ENCODE measurements at regions not wholly inside any gene's neighbourhood (a gene's known extent, or its start where the extent isn't known, plus 50 kb on each side); places are given as distances from the start of the nearest gene placed in this dataset.

- no peak for DNase-seq (ENCODE audit: low spot score)
Observed at GRCh38 chr6:164453835-164454234, 855.6 kb downstream of the C6orf118 start.

- no peak for DNase-seq (ENCODE audit: low spot score)
Observed at GRCh38 chr6:164442572-164442971, 866.8 kb downstream of the C6orf118 start.

- DNase-seq (ENCODE audit: low spot score), result no peak
Observed at GRCh38 chr6:164439331-164439730, 870.1 kb downstream of the C6orf118 start.

GRCh38 chr6:164436976-164437375 lies 872.4 kb downstream of the C6orf118 start:
- DNase-seq (ENCODE audit: low spot score), result no peak

- no peak for DNase-seq (ENCODE audit: low spot score)
Observed at GRCh38 chr6:164427728-164428402, 881.5 kb downstream of the C6orf118 start.

- no peak for DNase-seq (ENCODE audit: low spot score)
Observed at GRCh38 chr6:164424489-164424888, 884.9 kb downstream of the C6orf118 start.

GRCh38 chr6:164419099-164419498 lies 890.3 kb downstream of the C6orf118 start:
- DNase-seq (ENCODE audit: low spot score), result no peak

- no peak for DNase-seq (ENCODE audit: low spot score)
Observed at GRCh38 chr6:164418262-164418588, 891.2 kb downstream of the C6orf118 start.

GRCh38 chr6:164417537-164418261 lies 891.7 kb downstream of the C6orf118 start:
- DNase-seq (ENCODE audit: low spot score), result no peak

GRCh38 chr6:164415832-164416563 lies 893.4 kb downstream of the C6orf118 start:
- DNase-seq (ENCODE audit: low spot score), result no peak

- DNase-seq (ENCODE audit: low spot score), result no peak
Observed at GRCh38 chr6:164414695-164415094, 894.7 kb downstream of the C6orf118 start.

- no peak for DNase-seq (ENCODE audit: low spot score)
Observed at GRCh38 chr6:164412566-164412965, 896.8 kb downstream of the C6orf118 start.

- no peak for DNase-seq (ENCODE audit: low spot score)
Observed at GRCh38 chr6:164410017-164410416, 899.4 kb downstream of the C6orf118 start.

- DNase-seq (ENCODE audit: low spot score), result no peak
Observed at GRCh38 chr6:164409309-164410009, 899.9 kb downstream of the C6orf118 start.

- no peak for DNase-seq (ENCODE audit: low spot score)
Observed at GRCh38 chr6:164408868-164409267, 900.5 kb downstream of the C6orf118 start.

GRCh38 chr6:164404812-164405488 lies 904.5 kb downstream of the C6orf118 start:
- no peak for DNase-seq (ENCODE audit: low spot score)

- no peak for DNase-seq (ENCODE audit: low spot score)
Observed at GRCh38 chr6:164401871-164402270, 907.5 kb downstream of the C6orf118 start.

GRCh38 chr6:164398647-164399046 lies 910.8 kb downstream of the C6orf118 start:
- no peak for DNase-seq (ENCODE audit: low spot score)

- DNase-seq (ENCODE audit: low spot score), result peak; percentile 10
Observed at GRCh38 chr6:164396071-164397047, 913.0 kb downstream of the C6orf118 start.

- no peak for DNase-seq (ENCODE audit: low spot score)
Observed at GRCh38 chr6:164379795-164380194, 929.6 kb downstream of the C6orf118 start.

GRCh38 chr6:164378330-164378729 lies 931.1 kb downstream of the C6orf118 start:
- DNase-seq (ENCODE audit: low spot score), result no peak
